ENCODE measurements at regions not wholly inside any gene's neighbourhood (a gene's known extent, or its start where the extent isn't known, plus 50 kb on each side); places are given as distances from the start of the nearest gene placed in this dataset.

DNA sequence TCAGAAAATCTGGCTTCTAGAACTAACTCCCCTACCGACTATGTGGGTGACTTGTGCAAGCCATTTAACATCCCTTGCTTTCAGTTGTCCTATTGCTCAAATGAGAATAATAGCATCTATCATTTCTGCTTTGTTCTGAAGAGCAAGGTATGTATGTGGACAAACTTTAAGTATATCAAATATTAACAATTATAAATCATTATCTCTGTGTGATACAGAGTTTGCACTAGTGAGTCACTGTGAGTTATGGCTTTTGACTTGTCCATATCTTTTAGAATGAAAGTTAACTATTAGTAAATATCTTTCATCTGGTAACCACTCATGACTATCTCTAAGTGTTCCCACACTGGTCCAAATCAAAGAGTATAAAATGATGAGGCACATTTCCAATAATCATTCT, 812.9 kb upstream of the ADGRL2 start:
- in situ Hi-C loops (cut with MboI; ENCODE audit: low pct_unique_long_range_greater_than_20kb, low sequenced_read_pairs, unreplicated experiment) = no loop called here
- TF ChIP-seq, protein P1, sequence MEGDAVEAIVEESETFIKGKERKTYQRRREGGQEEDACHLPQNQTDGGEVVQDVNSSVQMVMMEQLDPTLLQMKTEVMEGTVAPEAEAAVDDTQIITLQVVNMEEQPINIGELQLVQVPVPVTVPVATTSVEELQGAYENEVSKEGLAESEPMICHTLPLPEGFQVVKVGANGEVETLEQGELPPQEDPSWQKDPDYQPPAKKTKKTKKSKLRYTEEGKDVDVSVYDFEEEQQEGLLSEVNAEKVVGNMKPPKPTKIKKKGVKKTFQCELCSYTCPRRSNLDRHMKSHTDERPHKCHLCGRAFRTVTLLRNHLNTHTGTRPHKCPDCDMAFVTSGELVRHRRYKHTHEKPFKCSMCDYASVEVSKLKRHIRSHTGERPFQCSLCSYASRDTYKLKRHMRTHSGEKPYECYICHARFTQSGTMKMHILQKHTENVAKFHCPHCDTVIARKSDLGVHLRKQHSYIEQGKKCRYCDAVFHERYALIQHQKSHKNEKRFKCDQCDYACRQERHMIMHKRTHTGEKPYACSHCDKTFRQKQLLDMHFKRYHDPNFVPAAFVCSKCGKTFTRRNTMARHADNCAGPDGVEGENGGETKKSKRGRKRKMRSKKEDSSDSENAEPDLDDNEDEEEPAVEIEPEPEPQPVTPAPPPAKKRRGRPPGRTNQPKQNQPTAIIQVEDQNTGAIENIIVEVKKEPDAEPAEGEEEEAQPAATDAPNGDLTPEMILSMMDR (IDR thresholded peaks at IDR 0.05; ENCODE audit: extremely low read depth, insufficient read depth, missing control alignments) = no peak
- DNase-seq (ENCODE audit: low spot score) = no peak

DNA sequence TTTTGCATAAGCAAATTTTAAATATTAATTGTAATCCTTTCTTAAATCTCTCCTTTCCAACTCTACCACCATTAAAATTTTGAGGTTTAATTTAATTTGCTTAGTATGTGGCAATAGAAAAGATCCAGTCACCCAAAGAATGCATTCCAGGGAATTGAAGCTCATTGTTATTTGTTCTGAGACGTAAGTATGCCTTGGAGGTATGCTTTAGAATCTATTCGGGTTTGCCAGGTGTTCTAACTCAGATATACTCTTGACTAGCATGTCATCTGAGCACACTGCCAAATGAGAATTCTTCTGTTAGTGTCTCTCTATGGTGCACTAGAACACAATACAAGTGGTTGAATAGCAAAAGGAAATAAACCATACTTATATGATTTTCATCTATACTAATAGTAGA, 813.6 kb upstream of the ADGRL2 start:
- in situ Hi-C loops (cut with MboI; ENCODE audit: low pct_unique_long_range_greater_than_20kb, low sequenced_read_pairs, unreplicated experiment) = no loop called here
- DNase-seq (ENCODE audit: low spot score) = no peak
- TF ChIP-seq, protein P1 (IDR thresholded peaks at IDR 0.05; ENCODE audit: extremely low read depth, insufficient read depth, missing control alignments) = no peak

DNA sequence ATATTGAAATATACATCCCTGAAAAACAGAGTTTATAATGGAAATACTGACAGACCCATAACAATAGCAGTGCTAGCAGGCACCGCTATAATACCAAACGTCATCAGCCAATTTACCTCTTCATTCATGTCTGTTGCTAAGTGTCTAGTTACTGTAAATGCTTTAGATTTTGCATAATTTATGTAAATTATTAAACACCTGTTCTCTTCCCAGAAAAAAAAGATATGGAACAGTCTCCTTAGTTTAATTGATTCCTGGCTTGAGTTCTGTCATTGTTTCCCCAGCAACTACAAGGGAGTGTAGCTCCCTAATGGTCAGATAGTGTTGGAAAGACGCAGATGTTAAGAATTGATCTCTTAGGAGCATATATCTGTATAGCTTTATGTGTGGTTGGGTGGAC, 817.9 kb upstream of the ADGRL2 start:
- in situ Hi-C loops (cut with MboI; ENCODE audit: low pct_unique_long_range_greater_than_20kb, low sequenced_read_pairs, unreplicated experiment) = no loop called here
- TF ChIP-seq, protein P1 (IDR thresholded peaks at IDR 0.05; ENCODE audit: extremely low read depth, insufficient read depth, missing control alignments) = no peak
- DNase-seq (ENCODE audit: low spot score) = no peak

DNA sequence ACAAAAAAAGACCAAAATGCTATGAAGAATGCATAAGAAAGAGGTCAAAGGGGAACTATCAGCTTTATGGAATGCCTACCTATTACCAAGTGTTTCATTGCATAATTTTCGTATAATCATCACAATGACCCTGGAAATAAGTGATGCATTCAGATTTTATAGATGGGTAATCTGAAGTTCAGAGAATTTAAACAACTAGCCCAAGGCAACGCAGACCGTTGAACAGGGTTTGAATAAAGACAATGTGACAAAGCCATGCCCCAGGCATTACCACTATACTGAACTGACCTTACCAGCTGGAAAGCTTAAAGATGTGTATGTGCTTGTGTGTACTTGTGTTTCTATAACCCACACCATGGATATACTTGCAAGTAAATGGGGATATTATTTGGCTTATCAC, 827.6 kb upstream of the ADGRL2 start:
- TF ChIP-seq, protein P1 (IDR thresholded peaks at IDR 0.05; ENCODE audit: extremely low read depth, insufficient read depth, missing control alignments) = no peak
- in situ Hi-C loops (cut with MboI; ENCODE audit: low pct_unique_long_range_greater_than_20kb, low sequenced_read_pairs, unreplicated experiment) = no loop called here
- DNase-seq (ENCODE audit: low spot score) = no peak

DNA sequence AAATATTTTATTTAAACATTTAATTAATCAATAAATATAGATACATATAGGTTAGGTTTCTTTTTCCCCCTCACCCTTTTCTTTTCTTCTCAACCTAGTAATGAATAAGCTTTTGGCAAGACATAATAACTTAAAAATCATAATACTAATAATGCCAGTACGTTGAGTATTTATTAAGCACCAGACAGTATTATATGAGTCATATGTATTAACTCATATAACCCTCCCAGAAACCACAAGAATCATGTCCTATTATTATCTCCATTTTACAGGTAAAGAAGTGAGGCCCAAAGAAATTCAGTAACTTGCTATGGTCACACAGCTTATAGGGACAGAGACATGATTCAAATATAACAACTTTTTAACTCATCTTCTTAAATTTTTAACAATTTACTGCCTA, 834.5 kb upstream of the ADGRL2 start:
- TF ChIP-seq, protein P1 (IDR thresholded peaks at IDR 0.05; ENCODE audit: extremely low read depth, insufficient read depth, missing control alignments) = no peak

DNA sequence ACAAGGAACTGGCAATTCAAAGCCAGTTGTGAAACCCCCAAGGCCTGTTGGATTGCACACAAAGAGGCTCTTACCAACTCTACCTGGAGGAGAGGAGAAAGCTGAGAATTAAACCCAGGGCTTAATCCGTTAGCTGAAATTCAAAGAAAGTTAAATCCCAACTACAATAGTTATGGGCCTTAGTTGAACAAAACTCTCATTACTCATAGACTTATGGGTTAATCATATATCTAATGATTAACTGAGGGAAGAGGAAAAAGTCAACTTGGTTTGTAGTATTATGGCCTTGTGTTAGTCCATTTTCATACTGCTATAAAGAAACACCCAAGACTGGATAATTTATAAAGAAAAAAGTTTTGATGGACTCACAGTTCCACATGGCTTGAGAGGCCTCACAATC, 838.2 kb upstream of the ADGRL2 start:
- in situ Hi-C loops (cut with MboI; ENCODE audit: low pct_unique_long_range_greater_than_20kb, low sequenced_read_pairs, unreplicated experiment) = no loop called here
- TF ChIP-seq, protein P1 (IDR thresholded peaks at IDR 0.05; ENCODE audit: extremely low read depth, insufficient read depth, missing control alignments) = no peak
- no peak for DNase-seq (ENCODE audit: low spot score)

More for the DNA sequence above, 834.5 kb upstream of the ADGRL2 start:
- no peak for DNase-seq (ENCODE audit: low spot score)
- in situ Hi-C loops (cut with MboI; ENCODE audit: low pct_unique_long_range_greater_than_20kb, low sequenced_read_pairs, unreplicated experiment) = no loop called here

Measured in GM13977 (cell line).